ENCODE measurements at regions not wholly inside any gene's neighbourhood (a gene's known extent, or its start where the extent isn't known, plus 50 kb on each side); places are given as distances from the start of the nearest gene placed in this dataset.

- no peak for DNase-seq (ENCODE audit: low spot score)
- peaks cover 25% of the 10 kb centered on the region for H3K27me3 Mint-ChIP-seq (ENCODE audit: low read depth)
- H3K27ac Mint-ChIP-seq (ENCODE audit: unreplicated experiment) = no peak overlapping the region
- H3K36me3 Mint-ChIP-seq (ENCODE audit: low read depth) = no peaks in the 10 kb centered on the region
- no peak overlapping the region for H3K4me3 Mint-ChIP-seq (ENCODE audit: unreplicated experiment)
- no peak for TF ChIP-seq CTCF (IDR thresholded peaks at IDR 0.05)
- H3K4me1 Mint-ChIP-seq (ENCODE audit: low read depth) = no peaks in the 10 kb centered on the region
- H3K9me3 Mint-ChIP-seq (ENCODE audit: low read depth) = no peaks in the 10 kb centered on the region
Observed at GRCh38 chr4:14234307-14234706, 606.8 kb upstream of the BOD1L1 start.

- Mint-ChIP-seq H3K27me3 (ENCODE audit: low read depth) (peaks cover 26% of the 10 kb centered on the region), H3K27ac (ENCODE audit: unreplicated experiment) (no peak overlapping the region), H3K4me1 (ENCODE audit: low read depth) (no peaks in the 10 kb centered on the region), H3K9me3 (ENCODE audit: low read depth) (peaks cover 8% of the 10 kb centered on the region), H3K36me3 (ENCODE audit: low read depth) (no peaks in the 10 kb centered on the region), H3K4me3 (ENCODE audit: unreplicated experiment) (no peak overlapping the region)
- TF ChIP-seq CTCF (IDR thresholded peaks at IDR 0.05) = no peak
- no peak for DNase-seq (ENCODE audit: low spot score)
Observed at GRCh38 chr4:14236359-14236758, 608.8 kb upstream of the BOD1L1 start.

GRCh38 chr4:14237911-14238310, 610.4 kb upstream of the BOD1L1 start:
- H3K4me3 Mint-ChIP-seq (ENCODE audit: unreplicated experiment) = no peak overlapping the region

GRCh38 chr4:14241574-14241973, 614.0 kb upstream of the BOD1L1 start:
- Mint-ChIP-seq H3K4me1 (ENCODE audit: low read depth) (no peaks in the 10 kb centered on the region), H3K9me3 (ENCODE audit: low read depth) (peaks cover 8% of the 10 kb centered on the region), H3K4me3 (ENCODE audit: unreplicated experiment) (no peak overlapping the region), H3K27me3 (ENCODE audit: low read depth) (peaks cover 25% of the 10 kb centered on the region), H3K36me3 (ENCODE audit: low read depth) (no peaks in the 10 kb centered on the region), H3K27ac (ENCODE audit: unreplicated experiment) (no peak overlapping the region)
- DNase-seq (ENCODE audit: low spot score) = no peak
- TF ChIP-seq CTCF (IDR thresholded peaks at IDR 0.05) = no peak

More at GRCh38 chr4:14237911-14238310, 610.4 kb upstream of the BOD1L1 start:
- peaks cover 8% of the 10 kb centered on the region for H3K9me3 Mint-ChIP-seq (ENCODE audit: low read depth)
- H3K36me3 Mint-ChIP-seq (ENCODE audit: low read depth) = no peaks in the 10 kb centered on the region
- TF ChIP-seq CTCF (IDR thresholded peaks at IDR 0.05) = no peak
- no peak overlapping the region for H3K27ac Mint-ChIP-seq (ENCODE audit: unreplicated experiment)
- peaks cover 30% of the 10 kb centered on the region for H3K27me3 Mint-ChIP-seq (ENCODE audit: low read depth)
- DNase-seq (ENCODE audit: low spot score) = no peak
- no peaks in the 10 kb centered on the region for H3K4me1 Mint-ChIP-seq (ENCODE audit: low read depth)

GRCh38 chr4:14247767-14248166, 620.2 kb upstream of the BOD1L1 start:
- DNase-seq (ENCODE audit: low spot score) = no peak
- Mint-ChIP-seq H3K4me3 (ENCODE audit: unreplicated experiment) (no peak overlapping the region), H3K36me3 (ENCODE audit: low read depth) (peaks cover under 1% of the 10 kb centered on the region), H3K27ac (ENCODE audit: unreplicated experiment) (no peak overlapping the region), H3K4me1 (ENCODE audit: low read depth) (no peaks in the 10 kb centered on the region), H3K9me3 (ENCODE audit: low read depth) (peaks cover 13% of the 10 kb centered on the region), H3K27me3 (ENCODE audit: low read depth) (peaks cover 16% of the 10 kb centered on the region)
- no peak for TF ChIP-seq CTCF (IDR thresholded peaks at IDR 0.05)

Measured in chondrocyte (in vitro differentiated cells).